ENCODE measurements at regions not wholly inside any gene's neighbourhood (a gene's known extent, or its start where the extent isn't known, plus 50 kb on each side); places are given as distances from the start of the nearest gene placed in this dataset.

- no peak for TF ChIP-seq CTCF (conservative IDR thresholded peaks at IDR 0.05; ENCODE audit: low read depth, low read length)
- DNase-seq (ENCODE audit: low read depth), result no peak
- H3K4me3 ChIP-seq (ENCODE audit: low read length), result no peak overlapping the region
These were observed 263.5 kb downstream of the THBS2 start for GRCh38 chr6:168990019-168990751.

- H3K4me3 ChIP-seq (ENCODE audit: low read length), result no peak overlapping the region
- DNase-seq (ENCODE audit: low read depth), result no peak
- no peak for TF ChIP-seq CTCF (conservative IDR thresholded peaks at IDR 0.05; ENCODE audit: low read depth, low read length)
These were observed 264.2 kb downstream of the THBS2 start for GRCh38 chr6:168989421-168989820.

GRCh38 chr6:168988801-168989200, 264.8 kb downstream of the THBS2 start:
- TF ChIP-seq CTCF (conservative IDR thresholded peaks at IDR 0.05; ENCODE audit: low read depth, low read length), result no peak

GRCh38 chr6:168988280-168988679, 265.4 kb downstream of the THBS2 start:
- TF ChIP-seq CTCF (conservative IDR thresholded peaks at IDR 0.05; ENCODE audit: low read depth, low read length), result no peak
- DNase-seq (ENCODE audit: low read depth), result no peak
- H3K4me3 ChIP-seq (ENCODE audit: low read length), result no peak overlapping the region

More at GRCh38 chr6:168988801-168989200, 264.8 kb downstream of the THBS2 start:
- no peak for DNase-seq (ENCODE audit: low read depth)
- H3K4me3 ChIP-seq (ENCODE audit: low read length), result no peak overlapping the region

GRCh38 chr6:168985705-168986104, 267.9 kb downstream of the THBS2 start:
- no peak overlapping the region for H3K4me3 ChIP-seq (ENCODE audit: low read length)
- DNase-seq (ENCODE audit: low read depth), result no peak
- TF ChIP-seq CTCF (conservative IDR thresholded peaks at IDR 0.05; ENCODE audit: low read depth, low read length), result no peak

- DNase-seq (ENCODE audit: low read depth), result no peak
- no peak for TF ChIP-seq CTCF (conservative IDR thresholded peaks at IDR 0.05; ENCODE audit: low read depth, low read length)
- no peak overlapping the region for H3K4me3 ChIP-seq (ENCODE audit: low read length)
These were observed 269.7 kb downstream of the THBS2 start for GRCh38 chr6:168983925-168984324.

GRCh38 chr6:168981187-168981586, 272.5 kb downstream of the THBS2 start:
- no peak overlapping the region for H3K4me3 ChIP-seq (ENCODE audit: low read length)
- no peak for TF ChIP-seq CTCF (conservative IDR thresholded peaks at IDR 0.05; ENCODE audit: low read depth, low read length)
- no peak for DNase-seq (ENCODE audit: low read depth)

All from retinal pigment epithelial cell (primary cell).